SK-N-SH (cell line): ENCODE measurements at regions not wholly inside any gene's neighbourhood (a gene's known extent, or its start where the extent isn't known, plus 50 kb on each side); places are given as distances from the start of the nearest gene placed in this dataset.

Experiments
- CTCF ChIA-PET: fragments of 300-600, 350-600 bp; formaldehyde crosslinking; extraction: SDS; loops from one replicate; lab custom pipeline; 2021; lab: Yijun Ruan, JAX
- POLR2A ChIA-PET: fragments of 350-600 bp; sonication (Branson Sonifier 250); formaldehyde crosslinking; extraction: SDS; loops from one replicate; lab custom pipeline; 2020; ENCODE audit warnings: antibody characterized with exemption, inconsistent platforms; lab: Yijun Ruan, JAX
- DNase-seq: peaks from one replicate; pipeline ENCODE4 v3.0.0; 2012
- H2AFZ ChIP-seq: fragments of 200-600 bp; sonication (generic); 2 replicates; pipeline ENCODE4 v1.8.1; 2016; ENCODE audit warnings: antibody characterized with exemption, mild to moderate bottlenecking, low read depth
- H3F3A ChIP-seq: fragments of 200-600 bp; sonication (generic); replicated peaks from 2 replicates; pipeline ENCODE3; 2016; ENCODE audit warnings: antibody characterized with exemption, mild to moderate bottlenecking; ENCODE audit not compliant: insufficient read depth
- H3K27ac ChIP-seq, 2 experiments: fragments of 200-500 bp in 1 of 2; fragments of 200-600 bp in 1 of 2; sonication (Bioruptor generic) in 1 of 2; sonication (generic), shearing (Covaris generic) in 1 of 2; 2 replicates each; pipeline versions ENCODE4 v1.5.1 to v1.6.1; 2014 to 2016; ENCODE audit warnings: low read depth in 2 of 2, inconsistent platforms in 1 of 2, low read length in 1 of 2, mild to moderate bottlenecking in 1 of 2, mixed read lengths in 1 of 2
- H3K27me3 ChIP-seq: fragments of 200-600 bp; sonication (generic), shearing (Covaris generic); 2 replicates; pipeline ENCODE4 v1.6.1; 2016; ENCODE audit warnings: mixed run types; ENCODE audit not compliant: insufficient read depth
- H3K36me3 ChIP-seq, 2 experiments: fragments of 200-500 bp in 1 of 2; fragments of 200-600 bp in 1 of 2; sonication (Bioruptor generic) in 1 of 2; sonication (generic) in 1 of 2; replicated peaks in 1 of 2; 2 replicates each; pipeline versions ENCODE3 to v1.5.1; 2014 to 2016; ENCODE audit warnings: low read length in 1 of 2, mild to moderate bottlenecking in 1 of 2; ENCODE audit not compliant: insufficient read depth in 2 of 2, control insufficient read depth in 1 of 2
- H3K4me1 ChIP-seq, 2 experiments: fragments of 200-500 bp in 1 of 2; fragments of 200-600 bp in 1 of 2; sonication (Bioruptor generic) in 1 of 2; sonication (generic), shearing (Covaris generic) in 1 of 2; 2 replicates each; pipeline versions ENCODE4 v1.5.1 to v1.6.1; 2014 to 2016; ENCODE audit warnings: low read depth in 1 of 2, low read length in 1 of 2, mixed run types in 1 of 2; ENCODE audit not compliant: insufficient read depth in 2 of 2, control insufficient read depth in 1 of 2
- H3K4me2 ChIP-seq: fragments of 200-600 bp; sonication (generic), shearing (Covaris generic); 2 replicates; pipeline ENCODE4 v1.6.1; 2017; ENCODE audit warnings: mixed run types
- H3K4me3 ChIP-seq, 2 experiments: fragments of 200-500 bp in 1 of 2; fragments of 200-600 bp in 1 of 2; sonication (Bioruptor generic) in 1 of 2; sonication (generic), shearing (Covaris generic) in 1 of 2; 2 replicates each; pipeline versions ENCODE4 v1.5.1 to v1.8.1; 2014 to 2016; ENCODE audit warnings: low read depth in 2 of 2, inconsistent platforms in 1 of 2, low read length in 1 of 2, mild to moderate bottlenecking in 1 of 2, mixed read lengths in 1 of 2, moderate library complexity in 1 of 2
- H3K79me2 ChIP-seq: fragments of 200-600 bp; sonication (generic); 2 replicates; pipeline ENCODE4 v1.8.1; 2017; ENCODE audit warnings: mild to moderate bottlenecking; ENCODE audit not compliant: insufficient read depth
- H3K9ac ChIP-seq: fragments of 200-600 bp; sonication (generic); 2 replicates; pipeline ENCODE4 v1.6.1; 2017; ENCODE audit warnings: mixed run types
- H3K9me2 ChIP-seq: fragments of 200-600 bp; sonication (generic); 2 replicates; pipeline ENCODE4 v1.6.1; 2017; ENCODE audit warnings: mixed run types
- H3K9me3 ChIP-seq: fragments of 200-600 bp; sonication (generic); 2 replicates; pipeline ENCODE4 v1.6.1; 2017; ENCODE audit warnings: mixed run types, mild to moderate bottlenecking, moderate library complexity
- H4K20me1 ChIP-seq: fragments of 200-600 bp; sonication (generic); 2 replicates; pipeline ENCODE4 v1.6.1; 2017; ENCODE audit warnings: mild to moderate bottlenecking, mixed run types; ENCODE audit not compliant: insufficient read depth
- CHD2 ChIP-seq: fragments of 150-350 bp; IDR thresholded peaks from 2 replicates; pipeline ENCODE4 v1.6.1; 2018; ENCODE audit warnings: low read length; ENCODE audit not compliant: partially characterized antibody
- EP300 ChIP-seq, 2 experiments: IDR thresholded peaks; 2 replicates each; pipeline versions ENCODE4 v1.4.0 to v1.6.1; 2012; ENCODE audit warnings: borderline replicate concordance in 1 of 2, low read depth in 1 of 2, low read length in 1 of 2
- EZH2phosphoT487 ChIP-seq: fragments of 200-600 bp; sonication (generic); IDR thresholded peaks from 2 replicates; pipeline ENCODE4 v1.6.1; 2017; ENCODE audit warnings: low read depth, mixed run types, mild to moderate bottlenecking, antibody characterized with exemption, moderate library complexity, borderline replicate concordance
- FOSL2 ChIP-seq: IDR thresholded peaks from 2 replicates; pipeline ENCODE4 v1.4.0; 2012; ENCODE audit warnings: low read depth, mild to moderate bottlenecking, moderate library complexity, borderline replicate concordance
- FOXM1 ChIP-seq: IDR thresholded peaks from 2 replicates; pipeline ENCODE4 v1.4.0; 2012; ENCODE audit warnings: low read depth, mild to moderate bottlenecking
- GABPA ChIP-seq: IDR thresholded peaks from 2 replicates; pipeline ENCODE4 v1.4.0; 2012; ENCODE audit warnings: low read depth, mild to moderate bottlenecking
- GATA2 ChIP-seq: sonication (generic); formaldehyde crosslinking; IDR thresholded peaks from 2 replicates; pipeline ENCODE4 v1.5.0; 2020; ENCODE audit warnings: mild to moderate bottlenecking, missing genetic modification reagents
- IRF3 ChIP-seq: fragments of 150-350 bp; IDR thresholded peaks from 2 replicates; pipeline ENCODE4 v1.6.1; 2016; ENCODE audit warnings: mild to moderate bottlenecking, low read depth, low read length
- MAX ChIP-seq: IDR thresholded peaks from 2 replicates; pipeline ENCODE4 v1.4.0; 2012; ENCODE audit warnings: low read depth
- MEF2A ChIP-seq: IDR thresholded peaks from 2 replicates; pipeline ENCODE4 v1.4.0; 2012; ENCODE audit warnings: low read depth, borderline replicate concordance
- NFIC ChIP-seq: IDR thresholded peaks from 2 replicates; pipeline ENCODE4 v1.4.0; 2012; ENCODE audit warnings: borderline replicate concordance
- POLR2AphosphoS5 ChIP-seq: IDR thresholded peaks from 2 replicates; pipeline ENCODE4 v1.6.1; 2012; ENCODE audit warnings: low read depth, low read length
- RCOR1 ChIP-seq: fragments of 150-350 bp; IDR thresholded peaks from 2 replicates; pipeline ENCODE4 v1.6.1; 2017; ENCODE audit warnings: antibody characterized with exemption, low read length
- RXRA ChIP-seq: IDR thresholded peaks from 2 replicates; pipeline ENCODE4 v1.4.0; 2012; ENCODE audit warnings: low read depth, mild to moderate bottlenecking, borderline replicate concordance
- SIN3A ChIP-seq: IDR thresholded peaks from 2 replicates; pipeline ENCODE4 v1.6.1; 2012; ENCODE audit warnings: low read depth, mild to moderate bottlenecking, low read length, moderate library complexity, borderline replicate concordance
- TEAD4 ChIP-seq: IDR thresholded peaks from 2 replicates; pipeline ENCODE4 v1.4.0; 2012; ENCODE audit warnings: mild to moderate bottlenecking, borderline replicate concordance; ENCODE audit not compliant: insufficient read depth
- YY1 ChIP-seq: IDR thresholded peaks from 2 replicates; pipeline ENCODE4 v1.4.0; 2012; ENCODE audit warnings: low read depth, mild to moderate bottlenecking
- ZBTB33 ChIP-seq: IDR thresholded peaks from 2 replicates; pipeline ENCODE4 v1.4.0; 2012; ENCODE audit warnings: low read depth, borderline replicate concordance
- WGBS: methylation state at CpG from one replicate; pipeline ENCODE4 v1.1.6; 2017; ENCODE audit warnings: low lambda C conversion rate; 5-methylcytosine and 5-hydroxymethylcytosine counted together

- TF ChIP-seq RXRA = no peak
- no peak for TF ChIP-seq GABPA
- no peak for TF ChIP-seq RCOR1
- no peak for TF ChIP-seq EZH2phosphoT487
- no peak for TF ChIP-seq CHD2
- no peak for TF ChIP-seq NFIC
- no peak for TF ChIP-seq MEF2A
- no peak for TF ChIP-seq FOXM1
- no peak for TF ChIP-seq GATA2
- TF ChIP-seq TEAD4 = no peak
- TF ChIP-seq YY1 = no peak
- no peak for TF ChIP-seq SIN3A
- TF ChIP-seq MAX = no peak
- no peak for TF ChIP-seq POLR2AphosphoS5
- Histone ChIP-seq H3K36me3 (no peaks in the 10 kb centered on the region), H3K4me3 (no peak overlapping the region), H3K4me2 (no peak overlapping the region), H3F3A (no peaks in the 10 kb centered on the region), H3K9ac (no peak overlapping the region), H3K79me2 (no peaks in the 10 kb centered on the region), H3K27ac (no peak overlapping the region), H3K27me3 (no peaks in the 10 kb centered on the region), H2AFZ (no peak overlapping the region), H4K20me1 (no peaks in the 10 kb centered on the region), H3K9me3 (no peaks in the 10 kb centered on the region), H3K4me1 (no peaks in the 10 kb centered on the region; a peak in 1 of 4 replicates), H3K9me2 (no peaks in the 10 kb centered on the region)
- no peak for DNase-seq
- WGBS = 31% methylated on average over 2 of the region's 2 CpGs
- CTCF ChIA-PET = interaction anchor here (0.7 to 2.4 kb wide), 3 partner anchors 56 to 1126 kb away, joined by 3 to 5 read pairs (median 3); no protein-coding TSS in a partner anchor
- POLR2A ChIA-PET = no interaction called here
These were observed 205.2 kb upstream of the LMCD1 start for GRCh38 chr3:8296461-8296860.

- WGBS = 41% methylated on average over 9 of the region's 9 CpGs
- no peak overlapping the region for H3K9ac ChIP-seq
- no peaks in the 10 kb centered on the region for H3F3A ChIP-seq
- H3K27me3 ChIP-seq = no peaks in the 10 kb centered on the region
- peaks cover under 1% of the 10 kb centered on the region in 2 experiments; a peak in 2 of 4 replicates for H3K4me1 ChIP-seq
- DNase-seq = no peak
- no peaks in the 10 kb centered on the region for H3K9me2 ChIP-seq
- no peak overlapping the region for H3K4me2 ChIP-seq
- H3K79me2 ChIP-seq = no peaks in the 10 kb centered on the region
- POLR2A ChIA-PET = no interaction called here
- H3K36me3 ChIP-seq = no peaks in the 10 kb centered on the region
- H2AFZ ChIP-seq = no peak overlapping the region
- H3K4me3 ChIP-seq = no peak overlapping the region
- CTCF ChIA-PET = interaction anchor here (0.9 to 2.4 kb wide), 3 partner anchors 59 to 119 kb away, joined by 3 to 5 read pairs (median 4); no protein-coding TSS in a partner anchor
- H4K20me1 ChIP-seq = no peaks in the 10 kb centered on the region
- TF ChIP-seq EP300 (IDR thresholded peaks at IDR 0.05; ENCODE audit: borderline replicate concordance in 1 of 2, low read depth in 1 of 2, low read length in 1 of 2) (no peak), IRF3 (no peak), YY1 (no peak), ZBTB33 (no peak), FOSL2 (no peak)
- TF ChIP-seq, all 33 proteins: peak for 0
- Histone ChIP-seq H3K9me3 (no peaks in the 10 kb centered on the region), H3K27ac (no peak overlapping the region)
These were observed 203.3 kb upstream of the LMCD1 start for GRCh38 chr3:8298021-8298954.
